ENCODE measurements at regions not wholly inside any gene's neighbourhood (a gene's known extent, or its start where the extent isn't known, plus 50 kb on each side); places are given as distances from the start of the nearest gene placed in this dataset.
"Not testable (repeated sequence)": the region's sequence is repeated elsewhere in the genome, so short reads cannot be mapped to it uniquely, and the experiment has no call there.

DNA sequence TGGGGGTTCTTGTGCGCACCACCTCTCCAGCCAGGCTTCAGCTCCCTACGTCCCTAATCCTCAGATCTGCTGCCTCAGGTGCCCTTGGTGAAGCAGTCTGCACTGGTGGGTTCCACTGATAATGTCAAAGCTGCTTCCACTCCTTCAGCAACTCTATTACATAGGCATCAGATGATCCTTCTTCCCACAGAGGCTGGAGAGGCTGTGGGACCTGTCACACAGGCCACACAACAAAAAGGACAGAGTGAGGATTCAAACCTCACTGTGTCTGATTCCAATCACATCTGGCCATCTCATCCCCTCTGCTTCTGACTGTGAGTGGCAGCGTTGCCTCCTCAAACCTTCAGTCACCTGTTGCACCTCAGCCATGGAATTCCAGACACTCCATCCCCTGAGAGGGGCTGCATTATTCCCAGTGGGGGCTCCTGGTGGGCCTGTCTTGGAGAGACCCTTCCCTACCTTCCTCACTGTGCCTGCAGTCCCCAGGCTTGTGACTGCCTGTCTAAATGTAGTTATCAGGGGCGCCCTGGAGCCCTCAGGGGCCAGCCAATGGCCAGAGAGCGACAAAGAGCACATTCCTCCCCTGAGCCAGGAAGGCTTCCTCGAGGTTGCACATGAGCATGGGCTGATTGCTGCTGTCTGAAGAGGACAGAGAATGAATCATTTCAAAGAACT, 211.4 kb upstream of the ECI2 start:
- no peak for DNase-seq

DNA sequence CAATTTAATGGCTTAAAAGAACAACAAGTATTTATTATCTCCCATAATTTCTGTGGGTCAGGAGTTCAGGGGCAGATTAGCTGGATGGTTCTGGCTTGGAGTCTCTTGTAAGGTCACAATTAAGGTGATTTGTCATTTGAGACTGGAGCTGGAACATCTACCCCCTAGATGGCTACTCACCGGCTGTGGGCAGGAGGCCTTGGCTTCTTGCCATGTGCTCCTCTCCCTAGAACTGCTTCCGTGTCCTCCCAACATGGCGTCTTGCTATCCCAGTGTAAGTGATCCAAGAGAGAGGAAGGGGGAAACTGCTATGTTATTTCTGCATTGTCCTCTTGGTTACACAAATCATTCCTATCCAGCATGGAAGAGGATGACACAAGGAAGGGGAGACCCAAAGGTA, 210.2 kb upstream of the ECI2 start:
- DNase-seq, result no peak

DNA sequence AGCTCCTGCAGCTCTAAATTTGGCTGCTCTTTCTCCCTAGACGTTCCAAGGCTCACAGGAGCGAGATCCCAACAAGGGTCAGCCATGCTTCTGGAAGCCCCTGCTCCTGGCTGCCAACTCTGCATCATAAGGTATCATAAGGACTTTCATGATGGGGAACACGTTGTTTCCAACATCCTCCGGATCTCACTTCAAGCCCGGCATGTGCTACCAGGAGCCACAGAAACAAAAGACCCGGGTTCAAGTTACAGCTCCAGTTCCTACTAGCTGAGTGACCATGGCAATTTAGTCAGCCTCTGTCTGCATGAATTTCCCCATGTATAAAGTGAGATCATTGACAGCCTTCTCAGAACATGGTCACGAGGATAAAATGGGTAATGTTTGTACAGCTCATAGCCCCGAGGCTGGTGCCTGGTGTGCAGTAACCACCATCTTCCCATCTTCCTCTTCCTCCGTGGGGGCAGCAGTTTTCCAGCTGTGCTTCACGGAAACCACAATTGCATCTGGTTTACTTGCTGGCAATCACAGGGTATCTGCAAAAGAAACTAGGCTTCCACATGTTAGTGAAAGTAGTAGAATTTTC, 209.0 kb upstream of the ECI2 start:
- DNase-seq, result no peak

DNA sequence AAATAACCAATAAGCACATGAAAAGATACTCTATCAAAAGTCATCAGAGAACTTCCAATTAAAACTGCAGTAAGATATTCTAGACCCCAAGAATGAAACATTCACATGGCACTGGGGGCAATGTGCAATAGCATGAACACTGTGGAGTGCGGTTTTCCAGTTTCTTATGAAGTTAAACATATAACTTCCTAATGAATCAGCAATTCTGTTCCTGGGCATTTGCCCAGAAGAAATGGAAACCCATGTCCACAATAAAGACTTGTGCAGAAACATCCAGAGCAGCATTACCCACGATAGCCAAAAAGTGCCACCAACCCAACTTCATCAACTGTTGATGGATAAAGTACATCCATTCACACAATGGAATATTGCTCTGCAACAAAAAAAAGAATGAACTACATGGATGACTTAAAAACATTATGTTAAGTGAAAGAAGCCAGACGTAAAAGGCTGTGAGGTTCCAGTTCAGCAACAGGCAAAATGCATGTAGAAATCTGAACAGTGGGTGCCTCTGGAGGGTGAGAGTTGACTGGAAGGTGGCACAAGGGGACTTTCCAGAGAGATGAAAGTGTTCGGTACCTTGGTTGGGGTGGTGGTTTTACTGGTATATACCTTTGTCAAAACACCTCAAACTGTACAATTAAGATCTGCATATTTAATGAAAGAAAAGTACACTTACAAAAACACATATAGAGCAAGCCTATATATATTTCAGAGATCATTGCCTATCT, 207.2 kb upstream of the ECI2 start:
- no peak for DNase-seq

DNA sequence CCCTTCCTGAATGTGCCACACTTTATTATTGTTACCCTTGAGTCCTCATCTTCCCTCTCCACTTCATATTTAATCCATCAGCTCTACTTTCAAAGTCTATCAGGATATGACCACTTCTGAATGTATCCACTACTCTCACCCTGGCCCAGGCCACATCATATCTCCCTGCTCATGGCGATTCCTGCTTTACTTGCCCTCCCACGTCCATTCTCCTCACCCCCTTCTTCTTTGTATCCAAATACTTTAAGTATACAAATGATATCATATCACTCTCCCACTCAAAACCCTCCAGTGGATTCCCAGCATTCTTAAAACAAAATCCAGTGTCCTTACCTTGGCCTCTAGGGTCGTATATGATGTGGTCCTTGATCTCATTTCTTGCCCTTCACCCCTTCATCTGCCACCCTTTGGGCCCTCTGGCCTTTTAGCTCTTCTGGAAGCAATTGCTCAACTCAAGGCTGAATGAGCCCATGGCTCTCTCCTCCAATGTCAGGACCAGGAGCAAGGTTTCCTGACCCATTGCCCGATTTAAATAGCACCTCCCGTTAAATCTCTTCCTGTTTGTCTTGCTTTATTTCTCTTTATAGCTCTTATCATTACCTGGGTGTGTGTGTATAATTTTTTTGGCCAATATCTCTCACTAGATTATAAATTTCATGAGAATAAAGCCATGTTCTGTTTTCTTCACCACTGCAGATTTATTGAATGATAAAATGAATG, 205.9 kb upstream of the ECI2 start:
- DNase-seq, result no peak

DNA sequence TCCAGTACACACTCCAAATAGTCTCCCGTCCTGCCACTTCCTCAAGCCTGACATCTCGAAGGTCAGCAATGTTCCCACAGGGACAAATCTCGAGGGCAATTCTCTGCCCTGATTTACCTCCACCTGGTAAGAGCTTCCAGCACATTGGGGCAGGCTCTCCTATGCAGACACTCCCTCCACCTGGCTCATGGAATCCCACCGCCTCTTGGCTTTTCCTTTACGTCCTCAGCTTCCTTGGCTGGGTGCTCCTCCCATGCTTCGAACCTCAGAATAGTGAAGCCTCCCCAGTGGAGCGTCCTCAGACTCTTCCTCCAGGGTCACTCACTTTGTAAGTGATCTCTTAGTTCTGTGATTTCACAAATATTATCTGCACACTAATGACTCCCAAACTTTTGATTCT, 205.2 kb upstream of the ECI2 start:
- no peak for DNase-seq

DNA sequence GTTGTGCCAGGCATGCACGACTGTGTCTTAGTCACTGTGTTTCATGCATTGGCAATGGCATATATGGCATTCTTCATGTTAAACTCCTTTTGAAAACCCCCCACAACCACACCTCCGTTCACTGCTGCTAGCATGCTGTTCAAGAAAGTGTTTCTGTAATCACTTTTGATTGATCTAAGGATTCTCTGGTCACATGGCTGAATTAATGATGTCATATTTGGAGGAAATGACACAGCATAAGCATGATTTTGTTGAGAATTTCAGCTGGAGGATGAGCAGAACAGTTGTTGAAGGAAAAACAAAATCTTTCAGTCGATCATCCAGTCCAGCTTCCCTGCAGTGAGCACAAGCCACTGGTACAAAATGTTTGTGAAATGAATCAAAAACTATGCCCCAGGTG, 203.5 kb upstream of the ECI2 start:
- DNase-seq, result no peak

DNA sequence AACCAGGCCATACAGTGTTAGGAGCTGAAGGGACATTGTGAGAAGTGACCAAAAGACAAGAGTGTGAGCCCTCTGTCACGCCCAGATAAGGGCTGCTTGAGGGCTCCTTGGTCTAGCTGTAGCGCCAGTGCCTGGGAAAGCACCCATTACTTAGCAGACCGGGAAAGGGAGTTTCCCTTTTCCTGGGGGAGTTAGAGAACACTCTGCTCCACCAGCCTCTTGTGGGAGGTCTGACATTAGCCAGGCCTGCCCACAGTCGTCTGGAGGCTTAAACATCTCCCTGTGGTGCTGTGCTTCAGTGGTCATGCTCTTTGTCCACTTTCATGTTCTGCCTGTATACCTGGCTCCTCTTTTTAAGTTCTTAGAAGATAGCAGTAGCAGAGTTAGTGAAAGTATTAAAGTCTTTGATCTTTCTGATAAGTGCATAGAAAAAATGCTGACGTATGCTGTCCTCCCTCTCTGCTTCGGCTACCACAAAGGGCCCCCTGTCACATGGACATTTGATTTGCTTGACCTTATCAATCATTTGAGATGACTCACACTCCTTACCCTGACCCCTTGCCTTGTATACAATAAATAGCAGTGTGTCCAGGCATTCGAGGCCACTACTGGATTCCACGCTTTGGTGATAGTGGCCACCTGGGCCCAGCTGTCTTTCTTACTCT, 201.5 kb upstream of the ECI2 start:
- DNase-seq, result no peak

DNA sequence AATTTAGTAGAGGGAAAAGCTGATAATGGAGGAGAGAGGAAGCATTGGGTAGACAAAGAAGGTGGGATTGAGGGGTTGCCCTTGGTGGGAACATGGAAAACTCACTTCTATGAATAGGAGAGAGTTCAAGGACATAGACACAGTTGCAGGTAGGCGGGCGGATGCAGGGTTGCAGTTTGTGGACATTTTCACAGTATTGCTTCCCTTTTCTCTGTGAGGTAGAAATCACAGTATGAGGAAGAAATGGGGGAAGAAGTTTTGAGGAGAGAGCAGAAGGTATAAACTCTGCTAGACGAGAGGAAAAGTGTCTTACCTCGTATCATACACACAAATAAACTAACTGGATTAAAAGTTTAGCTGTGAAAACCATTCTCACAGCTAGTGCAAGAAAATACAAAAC, 200.7 kb upstream of the ECI2 start:
- DNase-seq, result no peak

DNA sequence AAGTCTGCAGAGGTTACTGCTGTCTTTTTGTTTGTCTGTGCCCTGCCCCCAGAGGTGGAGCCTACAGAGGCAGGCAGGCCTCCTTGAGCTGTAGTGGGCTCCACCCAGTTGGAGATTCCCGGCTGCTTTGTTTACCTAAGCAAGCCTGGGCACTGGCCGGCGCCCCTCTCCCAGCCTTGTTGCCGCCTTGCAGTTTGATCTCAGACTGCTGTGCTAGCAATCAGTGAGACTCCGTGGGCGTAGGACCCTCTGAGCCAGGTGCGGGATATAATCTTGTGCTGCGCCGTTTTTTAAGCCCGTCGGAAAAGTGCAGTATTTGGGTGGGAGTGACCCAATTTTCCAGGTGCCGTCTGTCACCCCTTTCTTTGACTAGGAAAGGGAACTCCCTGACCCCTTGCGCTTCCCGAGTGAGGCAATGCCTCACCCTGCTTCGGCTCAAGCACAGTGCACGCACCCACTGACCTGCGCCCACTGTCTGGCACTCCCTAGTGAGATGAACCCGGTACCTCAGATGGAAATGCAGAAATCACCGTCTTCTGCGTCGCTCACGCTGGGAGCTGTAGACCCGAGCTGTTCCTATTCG, 198.9 kb upstream of the ECI2 start:
- not testable (repeated sequence) for DNase-seq

DNA sequence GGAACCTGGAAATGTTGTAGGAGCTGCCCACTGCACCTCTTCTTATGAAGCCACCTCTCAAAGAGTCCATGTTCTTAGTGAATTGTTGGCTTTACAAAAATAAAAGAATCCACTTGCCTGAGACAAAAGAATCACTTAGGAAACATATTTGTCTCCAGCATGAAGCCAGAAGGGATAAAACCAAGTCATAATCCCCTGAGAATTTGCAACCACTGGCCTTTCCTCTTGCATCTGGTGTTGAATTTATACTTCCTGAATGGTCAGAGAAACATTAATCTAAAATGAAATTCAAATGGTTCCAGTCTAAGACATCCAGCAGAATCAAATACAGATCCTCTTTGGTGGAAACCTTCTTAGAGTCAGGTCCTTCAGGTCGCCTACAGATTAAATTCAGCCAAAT, 192.5 kb upstream of the ECI2 start:
- DNase-seq, result no peak

DNA sequence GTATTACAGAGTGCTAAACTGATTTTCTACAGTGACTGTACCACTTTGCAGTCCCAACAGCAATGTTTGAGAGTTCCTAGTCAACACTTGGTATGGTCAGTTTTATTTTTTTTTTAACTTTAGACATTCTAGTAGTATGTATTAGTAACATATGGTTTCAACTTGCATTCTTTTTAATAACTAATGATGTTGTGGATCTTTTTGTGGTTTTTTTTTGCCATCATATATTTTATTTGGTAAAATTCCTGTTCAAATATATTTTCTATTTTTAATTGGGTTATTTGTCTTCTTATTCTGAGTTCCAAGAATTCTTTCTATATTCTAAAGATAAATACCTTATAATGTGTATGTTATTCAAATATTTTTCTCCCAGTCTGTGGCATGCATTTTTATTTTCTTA, 189.4 kb upstream of the ECI2 start:
- DNase-seq, result no peak

DNA sequence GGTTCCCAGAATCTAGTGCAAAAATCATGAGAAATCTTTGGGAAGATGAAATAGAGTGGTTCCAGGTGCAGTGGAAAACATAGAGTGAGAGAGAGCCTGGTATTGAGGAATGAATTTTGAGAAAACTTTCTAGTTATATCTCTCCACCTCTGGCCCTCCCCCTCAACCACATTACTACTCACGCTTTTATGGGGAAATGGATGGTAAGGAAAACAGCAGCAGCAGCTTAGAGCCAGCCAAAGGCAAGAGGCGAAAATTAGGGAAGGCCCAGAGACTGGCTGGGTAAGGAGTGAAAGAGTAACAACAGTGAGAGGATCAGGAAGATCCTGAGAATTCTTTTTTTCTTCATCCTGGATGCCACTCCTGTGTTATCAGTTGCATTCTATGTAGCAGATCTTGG, 187.9 kb upstream of the ECI2 start:
- no peak for DNase-seq

DNA sequence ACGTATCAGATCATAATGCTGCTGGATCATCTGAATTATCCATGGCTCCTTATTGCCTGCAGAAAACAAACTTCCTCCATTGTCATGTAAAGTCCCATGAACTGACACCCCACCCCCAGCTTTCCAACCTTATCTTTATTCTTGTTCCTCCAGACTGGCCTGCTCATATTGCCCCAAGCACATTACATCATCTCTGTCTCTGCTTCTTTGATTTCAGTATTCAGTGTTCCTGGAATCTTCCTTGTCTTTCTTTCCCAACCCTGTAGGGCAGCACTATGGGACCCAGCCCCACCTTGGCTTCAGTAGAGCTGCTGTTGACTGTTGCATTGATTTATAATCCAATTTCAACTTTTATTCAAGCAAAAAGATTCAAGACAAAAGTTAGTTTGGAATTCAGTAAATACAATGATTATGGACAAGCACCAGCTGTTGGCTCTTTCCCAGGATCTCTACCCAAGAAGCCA, 187.5 kb upstream of the ECI2 start:
- DNase-seq, result no peak

DNA sequence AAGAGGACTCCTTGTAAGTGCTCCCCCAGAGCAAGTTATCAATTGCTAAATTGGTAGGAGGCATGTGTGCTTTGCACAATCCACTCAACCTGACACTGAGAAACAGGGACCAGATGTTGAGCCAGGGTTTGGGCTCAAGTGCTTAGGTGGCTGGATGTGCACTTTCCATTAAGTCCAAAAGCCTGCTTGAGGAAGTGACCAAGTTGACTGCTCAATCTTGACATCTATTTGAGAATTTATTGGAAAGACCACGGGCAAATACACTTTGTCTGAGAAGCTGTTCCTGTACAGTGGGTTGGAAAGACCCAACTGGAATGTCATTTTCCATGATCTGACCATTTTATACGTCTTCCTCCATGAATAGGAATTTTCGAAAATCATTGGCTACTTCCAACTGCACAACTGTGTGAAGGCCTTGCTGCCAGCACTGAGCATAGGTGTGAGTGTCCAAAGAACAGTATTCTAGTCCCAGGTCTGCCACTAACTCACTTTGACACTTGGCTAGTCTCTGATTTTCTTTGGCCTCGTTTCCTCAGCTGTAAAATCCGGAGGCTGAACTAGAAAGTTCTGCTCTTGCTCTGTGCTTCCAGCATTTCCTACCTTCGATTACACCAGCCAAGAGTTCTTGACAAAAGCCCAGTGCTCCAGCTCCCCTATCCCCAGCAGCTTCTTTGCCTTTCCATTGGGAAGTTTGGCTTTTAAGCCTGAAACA, 186.9 kb upstream of the ECI2 start:
- no peak for DNase-seq

DNA sequence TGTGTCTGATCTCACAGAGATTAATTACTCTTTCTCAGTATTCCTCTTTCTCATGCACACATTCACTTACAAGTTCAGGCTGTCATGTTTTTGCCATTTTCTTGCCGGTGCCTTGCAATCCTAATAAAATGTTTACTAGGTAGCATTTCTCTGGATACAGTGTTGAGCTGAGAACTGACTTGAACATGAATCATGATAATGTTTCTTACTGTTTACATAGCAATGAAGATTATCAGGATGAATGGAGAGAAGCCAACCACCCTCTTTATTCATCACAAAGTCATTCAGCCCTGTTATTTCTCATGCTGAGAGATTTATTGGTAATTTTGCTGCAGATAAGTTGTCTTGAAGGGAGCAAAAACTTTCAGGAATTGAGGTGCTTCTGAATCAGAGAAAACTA, 185.5 kb upstream of the ECI2 start:
- no peak for DNase-seq

DNA sequence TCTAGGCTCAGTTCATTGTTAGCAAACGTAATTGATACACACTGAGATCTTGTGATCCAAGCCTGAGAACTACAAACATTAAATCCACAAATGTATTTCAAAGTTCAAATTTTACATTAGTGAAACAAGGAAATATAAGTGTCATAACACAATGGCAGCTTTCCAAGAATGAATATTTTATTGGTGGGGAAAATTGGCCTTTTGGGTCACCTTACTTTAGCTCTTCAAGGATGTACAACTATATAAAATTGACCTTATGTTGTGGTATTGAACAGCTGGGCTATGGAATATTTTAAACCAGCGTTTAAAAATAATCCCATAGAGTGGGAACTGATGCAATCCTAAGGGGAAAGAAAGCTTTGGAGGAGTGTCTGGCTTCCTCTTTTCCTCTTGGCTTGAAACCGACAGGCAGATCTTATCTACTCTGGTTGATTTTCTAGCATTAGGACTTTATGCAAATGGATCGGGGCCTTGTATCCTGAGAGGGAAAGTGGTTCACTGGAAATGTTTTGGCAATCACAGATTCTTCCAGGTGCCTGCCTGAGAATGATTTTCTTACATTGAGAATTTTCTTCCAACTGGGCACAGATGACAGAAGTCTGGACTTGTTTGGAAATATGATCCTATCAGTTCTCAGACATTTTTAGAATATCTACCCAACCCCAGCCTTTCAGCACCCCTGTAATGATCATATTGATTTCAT, 184.8 kb upstream of the ECI2 start:
- DNase-seq, result no peak

DNA sequence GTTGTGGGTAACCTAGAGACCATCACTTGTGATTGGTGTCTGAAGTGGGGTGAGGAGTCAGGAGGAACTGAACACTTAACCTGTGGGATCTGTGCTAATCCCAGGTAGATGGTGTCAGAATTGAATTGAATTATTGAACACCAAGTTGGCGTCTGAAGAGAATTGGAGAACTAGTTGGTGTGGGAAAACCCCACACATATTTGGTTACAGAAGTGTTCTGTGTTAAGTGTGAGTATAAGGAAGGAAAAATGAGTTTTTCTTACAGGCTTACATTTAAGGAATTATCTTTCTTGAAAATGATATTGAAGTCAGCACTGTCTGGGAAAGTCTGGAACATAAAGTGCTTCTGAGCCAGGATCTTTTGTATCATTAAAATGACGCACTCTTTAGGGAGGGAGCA, 182.9 kb upstream of the ECI2 start:
- DNase-seq, result no peak

DNA sequence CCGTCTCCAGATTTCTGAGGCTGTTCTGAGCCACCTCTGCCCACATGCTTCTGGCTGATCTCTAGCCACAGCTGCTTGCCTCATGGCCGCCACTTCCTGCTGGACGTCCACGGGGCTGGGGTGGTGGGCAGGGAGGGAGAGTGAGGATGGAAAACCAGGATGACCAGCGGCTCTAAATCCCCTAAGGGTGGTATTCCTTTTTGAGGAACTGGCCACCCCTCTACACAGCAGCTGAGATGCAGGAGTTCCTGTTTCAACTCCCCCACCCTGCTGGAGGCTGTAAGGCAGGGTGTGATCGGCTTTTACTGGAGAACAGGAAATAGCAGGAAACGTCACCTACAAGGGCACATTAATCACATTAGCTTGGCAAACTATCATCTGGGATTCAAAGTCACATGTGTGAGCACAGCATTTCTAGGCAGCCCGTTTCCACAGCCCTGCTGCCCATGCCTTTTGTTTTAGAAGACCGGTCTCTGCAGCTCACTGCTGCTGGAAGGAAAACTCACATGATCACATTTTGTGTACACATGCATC, 181.6 kb upstream of the ECI2 start:
- DNase-seq, result no peak

DNA sequence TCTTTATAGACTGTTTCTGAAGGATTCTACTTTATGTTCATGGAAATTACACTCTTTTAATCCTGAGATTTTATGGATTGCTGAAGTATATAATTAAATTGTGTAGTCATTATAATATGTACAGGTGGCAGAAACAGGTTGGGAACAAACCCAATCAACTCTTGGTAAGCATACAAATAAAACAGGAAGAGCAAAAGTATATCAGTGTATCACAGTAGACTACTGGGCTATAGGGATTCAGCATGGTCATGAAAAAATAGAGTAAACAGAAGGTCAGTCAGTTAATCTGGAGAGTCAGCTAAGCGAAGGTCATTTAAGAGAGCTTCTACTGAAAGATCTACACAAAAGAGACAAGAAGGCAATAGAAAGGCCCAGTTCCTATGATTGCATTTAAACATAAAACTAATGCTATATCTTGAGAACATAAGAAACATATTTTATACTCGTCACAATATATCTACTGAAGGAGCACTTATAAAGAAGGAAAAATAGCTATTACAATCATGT, 178.9 kb upstream of the ECI2 start:
- DNase-seq, result no peak

Measured in CD4-positive, alpha-beta T cell treated with Interleukin-6 for 4 hours (primary cell).